ENCODE measurements at regions not wholly inside any gene's neighbourhood (a gene's known extent, or its start where the extent isn't known, plus 50 kb on each side); places are given as distances from the start of the nearest gene placed in this dataset.

GRCh38 chr9:104264431-104264830 lies 170.3 kb downstream of the SMC2 start:
- no peak for TF ChIP-seq FOXM1 (IDR thresholded peaks at IDR 0.05; ENCODE audit: borderline replicate concordance)
- TF ChIP-seq BHLHE40 (IDR thresholded peaks at IDR 0.05; ENCODE audit: borderline replicate concordance), result no peak
